ENCODE measurements at regions not wholly inside any gene's neighbourhood (a gene's known extent, or its start where the extent isn't known, plus 50 kb on each side); places are given as distances from the start of the nearest gene placed in this dataset.

- no peak for TF ChIP-seq RAD21 (IDR thresholded peaks at IDR 0.05; ENCODE audit: low read depth)
- TF ChIP-seq TCF12 (IDR thresholded peaks at IDR 0.05; ENCODE audit: low read depth): no peak
- TF ChIP-seq EGR1 (IDR thresholded peaks at IDR 0.05): no peak
Observed at GRCh38 chr12:63496654-63497053, 171.6 kb downstream of the DPY19L2 start.
